Iris pigment epithelial cell (primary cell): ENCODE measurements at regions not wholly inside any gene's neighbourhood (a gene's known extent, or its start where the extent isn't known, plus 50 kb on each side); places are given as distances from the start of the nearest gene placed in this dataset.

Source experiments
- DNase-seq: peaks from one replicate; pipeline ENCODE4 v3.0.0-alpha.2; 2011; ENCODE audit warnings: low read depth

- peak; percentile 92 for DNase-seq
Measured at GRCh38 chr12:28937196-28937595, 211.9 kb upstream of the FAR2 start.

DNA sequence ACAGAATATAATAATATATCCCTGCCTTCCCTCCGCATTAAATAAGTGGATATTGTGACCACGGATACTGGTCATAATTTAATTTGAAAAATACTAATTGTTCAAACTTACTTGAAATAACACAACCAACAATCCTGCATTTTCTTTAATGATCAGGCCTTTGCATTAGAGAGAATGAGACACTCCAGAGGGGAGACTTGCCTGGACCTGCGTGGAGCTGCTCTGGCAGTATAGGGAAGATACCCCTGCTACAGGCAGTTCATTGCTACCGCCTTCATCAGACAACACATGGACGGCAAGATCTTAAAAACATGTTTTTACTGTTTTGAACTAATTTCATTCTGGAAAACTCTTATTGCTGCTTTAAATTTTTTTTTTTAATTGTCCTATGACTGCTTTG lies 211.0 kb upstream of the FAR2 start:
- no peak for DNase-seq

- DNase-seq: no peak
Measured at GRCh38 chr12:28938581-28939235, 210.4 kb upstream of the FAR2 start.

DNA sequence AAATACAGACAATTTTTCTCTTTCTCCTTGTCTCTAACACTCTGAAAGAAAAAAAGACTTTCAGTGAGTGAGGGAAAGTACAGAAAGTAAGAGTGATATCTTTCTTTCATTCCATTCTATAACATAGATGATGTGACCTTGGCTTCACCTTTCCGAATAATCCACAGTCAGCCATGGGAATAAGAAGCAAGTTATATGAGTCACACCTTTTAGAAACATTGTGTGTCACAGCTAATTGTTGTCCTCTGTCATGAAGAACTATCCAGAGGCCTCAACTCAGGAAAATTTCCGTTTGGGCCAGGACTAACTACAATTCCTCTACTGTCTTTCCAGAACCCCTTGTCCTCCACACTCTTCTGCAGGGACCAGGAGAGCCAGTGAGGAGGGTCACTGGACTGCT lies 209.7 kb upstream of the FAR2 start:
- DNase-seq: peak; percentile 40

- DNase-seq: peak; percentile 42
Measured at GRCh38 chr12:28941248-28941647, 207.8 kb upstream of the FAR2 start.

DNA sequence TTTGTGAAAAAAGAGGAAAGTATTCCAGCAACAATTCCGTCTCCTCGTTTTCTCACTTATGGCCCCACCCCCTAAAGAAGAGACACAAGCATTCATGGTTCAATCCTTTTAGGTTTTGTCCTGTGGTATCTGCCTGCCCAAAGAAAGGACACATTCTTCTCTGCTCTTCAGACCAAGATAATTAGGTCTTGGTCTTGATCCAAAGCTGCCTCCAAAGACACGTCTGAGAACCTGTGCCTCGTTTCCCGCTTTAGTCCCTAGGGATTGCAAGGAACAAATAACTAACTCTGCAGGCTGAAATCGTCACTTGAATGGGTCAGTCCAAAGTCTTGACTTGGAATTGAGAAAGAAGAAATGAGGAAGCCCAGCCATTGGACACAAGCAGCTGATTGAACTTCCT lies 202.7 kb upstream of the FAR2 start:
- no peak for DNase-seq

- DNase-seq: no peak
Measured at GRCh38 chr12:28948685-28949084, 200.4 kb upstream of the FAR2 start.

GRCh38 chr12:28949184-28949583 lies 199.9 kb upstream of the FAR2 start:
- DNase-seq: no peak

DNA sequence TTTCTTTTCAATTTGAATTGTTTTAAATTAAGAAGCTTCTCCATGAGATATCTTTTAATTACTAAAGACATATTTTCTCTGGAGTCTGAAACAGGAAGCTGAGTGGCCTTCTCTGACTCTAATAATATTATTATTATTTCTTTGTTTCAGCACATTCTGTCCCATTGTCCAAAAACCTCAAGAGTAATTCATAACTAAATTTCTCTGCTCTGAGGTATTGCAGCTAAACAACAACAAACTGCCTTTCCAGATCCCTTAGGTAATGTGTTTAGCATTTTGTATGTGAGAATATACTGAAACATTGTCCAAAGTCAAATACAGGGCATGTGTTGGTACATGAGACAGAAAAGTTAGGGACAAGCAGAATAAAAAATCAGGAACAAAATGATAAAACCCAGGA lies 199.0 kb upstream of the FAR2 start:
- no peak for DNase-seq

DNA sequence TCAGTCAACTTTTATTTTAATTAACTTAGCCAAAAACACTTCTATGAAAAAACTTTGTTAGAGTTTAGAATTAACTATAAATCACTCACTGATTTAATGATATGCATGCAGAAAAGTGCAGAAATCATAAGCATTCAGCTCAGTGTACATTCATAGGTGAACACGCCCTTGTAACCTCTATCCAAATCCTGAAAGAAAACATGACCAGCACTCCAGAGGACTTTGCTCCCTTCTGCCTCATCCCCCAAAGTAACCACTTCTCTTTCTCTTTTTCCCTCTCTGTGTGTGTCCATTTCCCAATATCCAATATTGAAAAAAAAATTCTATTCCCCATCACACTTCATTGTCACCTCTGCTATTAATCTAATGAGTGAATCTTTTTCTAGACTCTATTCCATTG lies 197.1 kb upstream of the FAR2 start:
- no peak for DNase-seq

- DNase-seq: peak; percentile 36
Measured at GRCh38 chr12:28954333-28954732, 194.7 kb upstream of the FAR2 start.

DNA sequence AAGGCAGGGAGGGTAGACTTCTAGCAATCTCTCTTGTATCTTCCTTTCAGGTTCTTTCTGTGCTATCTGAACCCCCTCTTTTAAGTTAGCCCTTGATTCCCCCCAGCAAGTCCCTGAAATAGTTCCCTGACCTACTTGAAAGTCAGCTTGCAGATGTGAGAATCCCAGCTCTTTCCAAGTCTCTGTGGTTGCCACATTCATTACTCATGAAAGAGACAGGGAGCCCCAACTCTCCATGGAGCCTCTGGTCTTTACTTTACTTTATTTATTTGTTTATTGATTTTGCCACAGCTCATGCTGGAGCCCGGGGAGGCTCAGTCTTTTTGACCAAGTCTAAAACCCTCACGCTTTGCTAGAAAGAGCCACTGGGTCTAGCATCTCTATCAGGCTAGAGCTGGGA lies 193.6 kb upstream of the FAR2 start:
- peak; percentile 56 for DNase-seq

GRCh38 chr12:28955931-28956330 lies 193.1 kb upstream of the FAR2 start:
- no peak for DNase-seq

DNA sequence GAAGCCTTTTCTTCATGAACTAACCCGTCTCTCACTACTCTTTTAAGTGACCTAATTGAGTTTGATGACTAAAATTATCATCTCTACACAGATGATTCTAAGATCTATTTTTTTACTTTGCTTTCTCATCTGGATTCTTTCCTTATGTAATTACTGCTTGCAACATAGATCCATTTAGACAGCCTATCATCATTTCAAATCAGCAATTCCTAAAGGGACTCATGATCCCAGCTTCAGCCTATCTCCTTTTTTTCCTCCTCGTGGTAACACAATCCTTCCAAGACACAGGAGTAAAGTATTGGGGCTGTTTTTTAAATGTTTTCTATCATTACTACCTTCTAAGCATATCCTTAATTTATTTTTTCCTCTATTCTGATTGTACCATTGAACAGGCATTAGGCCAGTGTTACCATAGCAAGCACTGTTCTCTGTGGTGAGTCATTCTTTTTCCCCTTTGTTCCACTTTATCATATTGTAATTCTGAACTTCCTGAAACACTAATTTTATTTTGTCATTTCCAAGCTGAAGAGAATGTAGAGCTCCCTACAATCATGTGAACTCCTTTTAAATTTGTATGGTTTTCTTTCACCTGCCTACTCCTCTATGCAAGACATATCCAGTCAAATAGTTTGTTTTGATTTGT lies 190.4 kb upstream of the FAR2 start:
- peak; percentile 67 for DNase-seq

GRCh38 chr12:28961948-28962384 lies 187.1 kb upstream of the FAR2 start:
- peak; percentile 22 for DNase-seq

- peak; percentile 68 for DNase-seq
Measured at GRCh38 chr12:28963554-28963953, 185.5 kb upstream of the FAR2 start.

- no peak for DNase-seq
Measured at GRCh38 chr12:28966046-28966780, 182.9 kb upstream of the FAR2 start.

DNA sequence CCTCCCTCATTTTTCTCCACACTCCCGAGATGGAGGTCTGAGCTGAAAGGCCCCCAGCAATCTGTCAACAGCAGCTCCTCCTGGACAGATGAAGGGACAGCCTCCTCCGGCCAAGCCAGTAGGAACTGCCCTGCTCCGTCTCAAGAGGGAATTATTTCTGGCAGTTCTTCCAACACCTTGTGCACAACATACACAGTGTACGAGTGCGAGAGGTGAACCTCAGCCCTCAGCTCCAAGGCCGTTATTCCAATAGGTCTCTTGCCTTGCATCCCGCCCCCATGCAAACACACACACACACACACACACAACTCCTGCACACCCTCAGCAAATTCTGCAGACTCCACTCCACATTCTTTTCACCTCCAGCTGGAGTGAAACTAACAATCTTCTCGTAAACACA lies 181.7 kb upstream of the FAR2 start:
- DNase-seq: no peak

GRCh38 chr12:28973491-28973890 lies 175.6 kb upstream of the FAR2 start:
- DNase-seq: no peak

DNA sequence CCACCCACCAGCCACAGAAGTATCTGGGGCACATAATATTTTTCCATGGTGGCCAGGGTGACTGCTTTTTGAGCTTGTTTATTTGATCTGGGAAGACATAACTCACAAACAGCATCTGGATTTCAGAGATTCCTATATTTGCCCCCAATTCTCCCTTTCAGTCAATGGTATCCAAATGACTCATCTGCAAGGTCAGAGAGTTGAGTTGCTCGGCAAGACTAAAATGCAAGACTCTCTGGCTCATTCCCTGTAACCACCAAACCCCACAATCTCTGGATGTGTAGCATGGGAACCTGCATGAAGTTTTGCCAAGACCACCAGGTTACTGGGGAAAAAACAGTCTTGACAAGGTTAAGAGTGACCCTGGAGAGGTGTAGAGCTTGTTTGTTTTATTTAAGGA lies 174.9 kb upstream of the FAR2 start:
- DNase-seq: peak; percentile 73

DNA sequence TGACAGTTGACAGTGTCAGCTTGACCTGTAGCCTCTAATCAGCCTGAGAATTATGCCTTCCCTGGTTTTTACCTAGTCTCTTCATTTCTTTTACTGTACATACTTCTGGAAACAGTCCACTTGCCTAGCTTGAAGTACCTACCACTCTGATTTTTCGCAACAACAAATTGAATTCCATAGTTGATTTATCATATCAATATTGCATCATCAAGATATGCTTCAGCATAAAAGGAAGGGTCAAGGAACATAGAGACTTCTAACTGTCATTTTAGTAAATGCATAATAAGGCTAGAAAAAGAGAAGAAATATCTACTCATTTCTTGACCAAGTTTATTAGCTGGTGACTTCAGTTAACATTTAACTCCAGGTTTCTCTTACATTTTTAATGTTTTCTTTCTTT lies 174.2 kb upstream of the FAR2 start:
- no peak for DNase-seq

DNA sequence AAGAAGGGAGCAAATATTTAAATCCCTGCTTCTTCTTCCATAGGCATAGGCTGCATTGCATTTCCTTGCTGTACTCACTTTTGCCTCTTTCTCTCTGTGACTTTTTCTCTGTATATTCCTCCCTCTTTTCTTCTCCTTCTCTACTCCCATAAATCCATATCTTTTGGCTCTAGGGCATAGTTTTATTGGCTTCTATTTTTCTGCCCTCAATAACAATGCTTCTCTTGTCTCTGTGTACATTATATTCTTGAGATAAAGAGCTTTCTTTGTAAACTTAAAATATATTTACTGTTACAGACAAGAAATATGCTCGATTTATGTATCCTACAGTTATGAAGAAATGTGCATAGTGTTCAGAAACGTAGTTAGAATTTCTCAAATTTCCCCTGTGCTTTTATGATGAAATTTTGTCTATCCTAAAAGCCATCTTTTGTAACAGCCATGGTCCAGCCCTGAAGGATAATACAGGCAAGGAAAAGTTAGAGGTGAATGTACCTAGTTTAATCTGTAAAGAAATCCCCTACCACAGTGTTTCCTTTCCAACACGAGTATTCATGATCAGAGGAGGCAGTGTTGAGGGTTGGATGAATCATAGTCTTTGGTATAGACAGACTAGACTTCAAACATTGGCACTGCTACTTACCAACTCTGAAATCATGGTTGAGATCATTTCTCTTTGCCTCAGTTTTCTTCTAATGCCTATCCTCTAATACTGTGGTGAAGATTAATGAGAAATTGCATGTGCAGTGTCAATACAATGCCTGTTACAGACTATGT lies 173.3 kb upstream of the FAR2 start:
- peak; percentile 43 for DNase-seq

DNA sequence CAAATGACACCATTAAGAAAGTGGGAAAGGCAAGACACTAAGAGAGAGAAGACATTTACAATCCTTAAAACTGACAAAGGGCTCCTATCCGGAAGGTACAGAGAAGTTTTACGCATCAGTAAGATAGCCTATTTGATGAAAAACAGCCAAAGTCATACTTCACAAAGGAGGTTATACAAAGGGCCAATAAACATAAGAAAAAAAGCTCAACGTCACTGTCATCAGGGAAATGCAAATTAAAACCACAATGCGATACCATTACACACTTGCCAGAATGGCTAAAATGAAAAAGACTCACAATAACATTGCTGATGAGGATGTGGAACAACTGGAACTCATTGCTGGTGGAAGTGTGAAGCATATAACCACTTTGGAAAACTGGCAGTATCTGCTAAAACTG lies 168.6 kb upstream of the FAR2 start:
- no peak for DNase-seq
